ENCODE measurements at regions not wholly inside any gene's neighbourhood (a gene's known extent, or its start where the extent isn't known, plus 50 kb on each side); places are given as distances from the start of the nearest gene placed in this dataset.

- DNase-seq: no peak
These were observed 321.2 kb upstream of the FAR2 start for GRCh38 chr12:28827861-28828260.

- no peak for DNase-seq
These were observed 320.8 kb upstream of the FAR2 start for GRCh38 chr12:28828318-28828717.

GRCh38 chr12:28830491-28830890 is 318.6 kb upstream of the FAR2 start:
- no peak for DNase-seq

GRCh38 chr12:28844718-28845117 is 304.4 kb upstream of the FAR2 start:
- DNase-seq: no peak

- no peak for DNase-seq
These were observed 297.3 kb upstream of the FAR2 start for GRCh38 chr12:28851781-28852180.

GRCh38 chr12:28855761-28856310 is 293.2 kb upstream of the FAR2 start:
- DNase-seq: no peak

GRCh38 chr12:28857369-28857768 is 291.7 kb upstream of the FAR2 start:
- no peak for DNase-seq

GRCh38 chr12:28859551-28859950 is 289.5 kb upstream of the FAR2 start:
- DNase-seq: no peak

GRCh38 chr12:28865776-28866175 is 283.3 kb upstream of the FAR2 start:
- DNase-seq: no peak

- no peak for DNase-seq
These were observed 282.8 kb upstream of the FAR2 start for GRCh38 chr12:28866296-28866695.

GRCh38 chr12:28866715-28867503 is 282.2 kb upstream of the FAR2 start:
- DNase-seq: no peak

- DNase-seq: no peak
These were observed 280.7 kb upstream of the FAR2 start for GRCh38 chr12:28868414-28868813.

- no peak for DNase-seq
These were observed 279.9 kb upstream of the FAR2 start for GRCh38 chr12:28869197-28869596.

- no peak for DNase-seq
These were observed 278.1 kb upstream of the FAR2 start for GRCh38 chr12:28870839-28871440.

GRCh38 chr12:28872654-28873268 is 276.3 kb upstream of the FAR2 start:
- DNase-seq: peak in 1 of 2 experiments; percentile 43

GRCh38 chr12:28874758-28875157 is 274.3 kb upstream of the FAR2 start:
- DNase-seq: no peak

GRCh38 chr12:28876196-28876798 is 272.8 kb upstream of the FAR2 start:
- no peak for DNase-seq

- no peak for DNase-seq
These were observed 271.2 kb upstream of the FAR2 start for GRCh38 chr12:28877854-28878253.

GRCh38 chr12:28878629-28879028 is 270.4 kb upstream of the FAR2 start:
- no peak for DNase-seq

GRCh38 chr12:28879379-28879778 is 269.7 kb upstream of the FAR2 start:
- DNase-seq: no peak

- DNase-seq: no peak
These were observed 266.6 kb upstream of the FAR2 start for GRCh38 chr12:28882444-28882843.

- DNase-seq: no peak
These were observed 265.6 kb upstream of the FAR2 start for GRCh38 chr12:28883406-28883997.

All from SW 1271 (cell line).